GM12878 (cell line): ENCODE measurements at regions not wholly inside any gene's neighbourhood (a gene's known extent, or its start where the extent isn't known, plus 50 kb on each side); places are given as distances from the start of the nearest gene placed in this dataset.

Experiments
- ATAC-seq: fragments of 200-7000 bp; cut with Tn5 transposase; 3 replicates; pipeline ENCODE4 v1.9.1; 2020; ENCODE audit warnings: mild to moderate bottlenecking, moderate library complexity
- BruUV-seq: library from RNA; stranded (reverse); fragments of 400-500 nt; replicated peaks from 2 replicates; lab custom pipeline; 2021; lab: Mats Ljungman, UMichigan
- CTCF ChIA-PET: fragments of 300-600 bp; sonication (Branson Sonifier 250); formaldehyde crosslinking; extraction: SDS; loops from one replicate; lab custom pipeline; 2021; ENCODE audit warnings: inconsistent platforms; lab: Yijun Ruan, JAX
- POLR2A ChIA-PET: fragments of 350-600 bp; formaldehyde crosslinking; extraction: SDS; loops from one replicate; lab custom pipeline; 2021; ENCODE audit warnings: inconsistent platforms; lab: Charles Lee
- RAD21 ChIA-PET: fragments of 300-600 bp; sonication (Branson Sonifier 250); formaldehyde crosslinking; loops from one replicate; lab custom pipeline; 2023; ENCODE audit warnings: antibody characterized with exemption; ENCODE audit not compliant: unreplicated experiment; lab: Charles Lee
- SMC1A ChIA-PET: fragments of 300-600 bp; sonication (Branson Sonifier 250); formaldehyde crosslinking; loops from one replicate; lab custom pipeline; 2023; ENCODE audit not compliant: unreplicated experiment, uncharacterized antibody; lab: Charles Lee
- DNase-seq: peaks from one replicate; pipeline ENCODE4 v3.0.0-alpha.2; 2011; ENCODE audit warnings: low read depth, low spot score
- FAIRE-seq: peaks from 3 replicates; lab custom pipeline; 2011; peaks lifted over from hg19 to GRCh38; lab: Jason Lieb, UNC
- H2AFZ ChIP-seq: 2 replicates; pipeline ENCODE4 v1.6.0; 2011; ENCODE audit warnings: low read depth, low read length, control low read depth; ENCODE audit not compliant: control insufficient read depth
- H3K27ac ChIP-seq: 2 replicates; pipeline ENCODE4 v1.5.1; 2011; ENCODE audit warnings: control low read depth; ENCODE audit not compliant: control insufficient read depth, insufficient read depth
- H3K27me3 ChIP-seq, 2 experiments: replicated peaks in 1 of 2; 2 replicates each; pipeline versions ENCODE4 v1.6.0 to v1.6.1; 2011; ENCODE audit warnings: low read length in 1 of 2; ENCODE audit not compliant: control insufficient read depth in 2 of 2, insufficient read depth in 2 of 2
- H3K36me3 ChIP-seq, 2 experiments: 2 replicates each; pipeline ENCODE4 v1.5.1; 2011; ENCODE audit warnings: low read length in 1 of 2; ENCODE audit not compliant: control insufficient read depth in 2 of 2, insufficient read depth in 2 of 2
- H3K4me1 ChIP-seq: 2 replicates; pipeline ENCODE4 v1.6.1; 2011; ENCODE audit warnings: mild to moderate bottlenecking, low read length, moderate library complexity, mixed read lengths; ENCODE audit not compliant: control insufficient read depth, insufficient read depth
- H3K4me2 ChIP-seq: 2 replicates; pipeline ENCODE4 v1.6.0; 2011; ENCODE audit warnings: control low read depth; ENCODE audit not compliant: control insufficient read depth, insufficient read depth
- H3K4me3 ChIP-seq: fragments of 200-600 bp; sonication (generic); 2 replicates; pipeline ENCODE4 v1.5.1; 2016
- H3K79me2 ChIP-seq: 2 replicates; pipeline ENCODE4 v1.6.0; 2011; ENCODE audit warnings: low read length; ENCODE audit not compliant: control insufficient read depth, insufficient read depth
- H3K9ac ChIP-seq: 2 replicates; pipeline ENCODE4 v1.8.0; 2011; ENCODE audit warnings: low read length, control low read depth, mixed read lengths; ENCODE audit not compliant: control insufficient read depth, insufficient read depth
- H3K9me3 ChIP-seq: replicated peaks from 3 replicates; pipeline ENCODE4 v1.5.1; 2011; ENCODE audit warnings: mild to moderate bottlenecking, low read length; ENCODE audit not compliant: control insufficient read depth, insufficient read depth
- H4K20me1 ChIP-seq: 2 replicates; pipeline ENCODE4 v1.6.0; 2011; ENCODE audit not compliant: control insufficient read depth, insufficient read depth
- CEBPZ ChIP-seq: fragments of 150-350 bp; IDR thresholded peaks from 2 replicates; pipeline ENCODE4 v1.6.1; 2016; ENCODE audit warnings: low read depth, low read length
- EED ChIP-seq: sonication (generic); IDR thresholded peaks from 2 replicates; pipeline ENCODE4 v1.6.1; 2016; ENCODE audit warnings: antibody characterized with exemption, low read depth
- FOS ChIP-seq: IDR thresholded peaks from 3 replicates; pipeline ENCODE4 v1.6.1; 2011; ENCODE audit warnings: borderline replicate concordance; ENCODE audit not compliant: insufficient read length; ENCODE audit errors: extremely low read depth
- SMARCA5 ChIP-seq: fragments of 450-650 bp; IDR thresholded peaks from 2 replicates; pipeline ENCODE4 v1.6.1; 2017; ENCODE audit warnings: mild to moderate bottlenecking
- SPI1 ChIP-seq: IDR thresholded peaks from 2 replicates; pipeline ENCODE4 v1.6.1; 2011; ENCODE audit warnings: low read depth, mild to moderate bottlenecking, low read length, moderate library complexity, borderline replicate concordance; ENCODE audit not compliant: insufficient read depth
- TAF1 ChIP-seq: IDR thresholded peaks from 2 replicates; pipeline ENCODE4 v1.6.1; 2011; ENCODE audit warnings: mild to moderate bottlenecking, low read depth, low read length, borderline replicate concordance
- TCF7 ChIP-seq: IDR thresholded peaks from 2 replicates; pipeline ENCODE4 v1.6.1; 2014; ENCODE audit warnings: antibody characterized with exemption, borderline replicate concordance
- ZNF24 ChIP-seq: fragments of 450-650 bp; IDR thresholded peaks from 2 replicates; pipeline ENCODE4 v1.6.1; 2017; ENCODE audit warnings: antibody characterized with exemption, mild to moderate bottlenecking
- in situ Hi-C: fragments of 300-500 bp; cut with MboI; formaldehyde crosslinking; loops from 9 replicates; pipeline ENCODE4 v1.14.3; 2018; ENCODE audit warnings: mixed read lengths
- intact Hi-C: fragments of 100-400 bp; cut with micrococcal nuclease; formaldehyde crosslinking; loops from one replicate; pipeline ENCODE4 v1.14.2; 2022; ENCODE audit not compliant: unreplicated experiment
- TF ChIP-seq, protein P1 (sequence below): IDR thresholded peaks from 2 replicates; pipeline ENCODE4 v1.6.1; 2012; ENCODE audit warnings: low read depth, low read length, improper control_type of control experiment
- TF ChIP-seq, protein P2 (sequence below): IDR thresholded peaks from 2 replicates; pipeline ENCODE4 v1.6.1; 2011; ENCODE audit warnings: borderline replicate concordance, low read depth, mild to moderate bottlenecking, moderate library complexity, mixed read lengths, low read length; ENCODE audit not compliant: insufficient read depth; ENCODE audit errors: extremely low read length

DNA sequence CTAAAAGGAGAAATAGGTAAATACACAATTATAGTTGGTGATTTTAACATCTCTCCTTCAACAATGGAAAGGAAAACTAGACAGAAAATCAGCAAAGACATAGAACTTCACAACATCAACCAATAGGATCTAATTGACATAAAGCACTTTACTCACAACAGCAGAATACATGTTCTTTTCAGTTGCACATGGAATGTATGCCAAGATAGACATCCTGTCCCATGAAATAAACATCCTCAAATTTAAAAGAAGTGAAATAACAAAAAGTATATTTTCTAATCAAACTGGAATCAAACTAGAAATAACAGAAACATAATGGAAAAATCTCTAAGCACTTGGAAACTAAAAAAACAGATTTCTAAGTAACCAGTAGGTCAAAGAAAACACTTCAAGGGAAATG, 296.2 kb upstream of the RGS6 start:
- intact Hi-C loops, result no loop called here
- in situ Hi-C loops, result no loop called here
- ChIA-PET SMC1A (interaction anchor here (1.1 kb wide), 2 partner anchors 10 to 18 kb away, joined by 3 to 4 read pairs; no protein-coding TSS in a partner anchor), CTCF (no interaction called here), RAD21 (interaction anchor here (1.0 kb wide), 1 partner anchor 18 kb away, joined by 3 read pairs; no protein-coding TSS in a partner anchor), POLR2A (interaction anchor here (0.6 kb wide), 1 partner anchor 9 kb away, joined by 5 read pairs; no protein-coding TSS in a partner anchor)
- peaks cover 11% of the 10 kb centered on the region for H3K4me1 ChIP-seq
- no peak overlapping the region for H3K27ac ChIP-seq
- DNase-seq, result no peak
- no peak overlapping the region for H3K9ac ChIP-seq
- peak; percentile 66 for FAIRE-seq
- TF ChIP-seq SPI1 (no peak), ZNF24 (no peak), TAF1 (no peak), FOS (no peak), EED (no peak), SMARCA5 (no peak), CEBPZ (no peak), TCF7 (no peak)
- TF ChIP-seq, protein P1, sequence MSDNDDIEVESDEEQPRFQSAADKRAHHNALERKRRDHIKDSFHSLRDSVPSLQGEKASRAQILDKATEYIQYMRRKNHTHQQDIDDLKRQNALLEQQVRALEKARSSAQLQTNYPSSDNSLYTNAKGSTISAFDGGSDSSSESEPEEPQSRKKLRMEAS, result no peak
- TF ChIP-seq, protein P2, sequence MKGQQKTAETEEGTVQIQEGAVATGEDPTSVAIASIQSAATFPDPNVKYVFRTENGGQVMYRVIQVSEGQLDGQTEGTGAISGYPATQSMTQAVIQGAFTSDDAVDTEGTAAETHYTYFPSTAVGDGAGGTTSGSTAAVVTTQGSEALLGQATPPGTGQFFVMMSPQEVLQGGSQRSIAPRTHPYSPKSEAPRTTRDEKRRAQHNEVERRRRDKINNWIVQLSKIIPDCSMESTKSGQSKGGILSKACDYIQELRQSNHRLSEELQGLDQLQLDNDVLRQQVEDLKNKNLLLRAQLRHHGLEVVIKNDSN, result no peak
- no peaks in the 10 kb centered on the region for H4K20me1 ChIP-seq
- BruUV-seq, result no TSS peak
- ATAC-seq, result no peak
- H3K9me3 ChIP-seq, result peaks cover 1% of the 10 kb centered on the region; the same call in 2 of the 3 replicates
- no peak overlapping the region for H3K4me3 ChIP-seq
- peaks cover 5 to 15% of the 10 kb centered on the region in 2 experiments; a peak in 3 of 4 replicates for H3K36me3 ChIP-seq
- no peak overlapping the region for H3K4me2 ChIP-seq
- H2AFZ ChIP-seq, result no peak overlapping the region
- no peaks in the 10 kb centered on the region for H3K27me3 ChIP-seq
- H3K79me2 ChIP-seq, result no peaks in the 10 kb centered on the region
